SIG-M5 treated with dmso at 0.1 percent for 504 hours (cell line): ENCODE measurements at regions not wholly inside any gene's neighbourhood (a gene's known extent, or its start where the extent isn't known, plus 50 kb on each side); places are given as distances from the start of the nearest gene placed in this dataset.

Experiments used
- DNase-seq: peaks from one replicate; lab custom pipeline; 2025; ENCODE audit not compliant: unreplicated experiment; lab: John Stamatoyannopoulos, UW

DNA sequence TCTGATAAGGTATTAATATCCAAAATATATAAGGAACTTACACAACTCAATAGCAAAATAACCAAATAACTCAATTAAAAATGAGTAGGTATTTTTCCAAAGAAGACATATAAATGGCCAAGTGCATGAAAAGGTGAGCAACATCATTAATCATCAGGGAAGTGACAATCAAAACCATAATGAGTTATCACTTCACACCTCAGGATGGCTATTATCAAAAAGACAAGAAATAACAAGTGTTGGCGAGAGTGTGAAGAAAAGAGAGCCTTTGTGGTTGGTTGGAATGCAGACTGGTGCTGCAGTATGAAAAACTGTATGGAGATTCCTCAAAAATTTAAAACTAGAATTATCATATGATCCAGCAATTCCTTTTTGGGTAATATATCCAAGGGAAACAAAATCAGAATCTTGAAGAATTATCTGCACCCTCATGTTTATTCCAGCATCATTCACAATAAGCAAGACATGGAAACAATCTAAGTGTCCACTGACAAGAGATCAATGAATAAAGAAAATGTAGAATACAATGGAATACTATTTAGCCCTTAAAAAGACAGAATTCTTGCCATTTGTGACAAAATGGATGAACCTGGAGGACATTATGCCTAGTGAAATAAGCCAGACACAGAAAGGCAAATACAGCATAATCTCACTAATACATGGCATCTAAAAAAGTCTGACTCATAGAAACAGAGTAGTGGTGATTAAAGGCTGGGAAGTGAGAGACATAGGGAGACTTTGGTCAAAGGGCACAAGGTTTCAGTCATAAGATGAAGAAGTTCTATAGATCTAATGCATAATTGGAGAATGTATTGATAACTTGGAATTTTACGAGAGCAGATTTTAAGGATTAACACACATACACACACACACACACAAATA, 175.6 kb downstream of the FOXA2 start:
- no peak for DNase-seq

DNA sequence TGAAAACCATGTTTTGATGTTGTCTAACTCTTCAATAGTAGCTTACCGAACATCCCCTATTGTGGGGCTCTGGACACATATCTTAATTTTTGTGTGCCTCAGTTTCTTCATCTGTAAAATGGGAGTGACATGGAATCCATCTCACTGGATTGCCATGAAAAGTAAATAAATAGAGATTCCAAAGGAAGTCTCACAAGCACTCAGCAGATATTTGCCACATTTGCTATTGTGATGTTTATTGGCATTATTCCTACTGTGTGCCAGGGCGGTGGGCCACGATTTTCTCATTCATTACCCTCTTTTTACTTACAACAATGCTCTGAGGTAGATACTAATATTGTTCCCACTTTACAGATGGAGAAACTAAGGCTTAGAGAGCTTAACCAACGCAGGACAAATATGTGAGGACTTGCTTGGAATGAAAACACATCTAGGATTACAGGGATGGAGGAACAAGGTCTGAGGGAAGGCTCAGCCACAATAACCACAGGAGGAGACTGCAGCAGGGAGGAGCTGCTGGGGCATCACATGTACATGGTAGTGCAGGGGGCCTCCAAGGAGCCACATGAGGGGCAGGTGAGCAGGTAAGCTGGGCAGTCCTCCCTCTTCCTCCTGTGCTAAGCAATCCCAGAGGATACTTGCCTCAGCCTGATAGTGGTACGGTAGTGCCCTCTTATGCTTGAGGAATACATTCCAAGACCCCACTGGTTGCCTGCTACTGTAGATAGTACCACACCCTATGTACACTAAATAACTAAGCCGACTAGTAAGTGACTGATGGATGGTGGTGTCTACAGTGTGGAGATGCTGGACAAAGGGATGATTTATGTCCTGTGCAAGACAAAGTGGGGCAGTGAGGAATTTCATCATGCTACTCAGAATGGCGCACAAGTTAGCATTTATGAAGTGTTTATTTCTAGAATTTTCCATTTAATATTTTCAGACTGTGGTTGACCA, 176.9 kb downstream of the FOXA2 start:
- no peak for DNase-seq

DNA sequence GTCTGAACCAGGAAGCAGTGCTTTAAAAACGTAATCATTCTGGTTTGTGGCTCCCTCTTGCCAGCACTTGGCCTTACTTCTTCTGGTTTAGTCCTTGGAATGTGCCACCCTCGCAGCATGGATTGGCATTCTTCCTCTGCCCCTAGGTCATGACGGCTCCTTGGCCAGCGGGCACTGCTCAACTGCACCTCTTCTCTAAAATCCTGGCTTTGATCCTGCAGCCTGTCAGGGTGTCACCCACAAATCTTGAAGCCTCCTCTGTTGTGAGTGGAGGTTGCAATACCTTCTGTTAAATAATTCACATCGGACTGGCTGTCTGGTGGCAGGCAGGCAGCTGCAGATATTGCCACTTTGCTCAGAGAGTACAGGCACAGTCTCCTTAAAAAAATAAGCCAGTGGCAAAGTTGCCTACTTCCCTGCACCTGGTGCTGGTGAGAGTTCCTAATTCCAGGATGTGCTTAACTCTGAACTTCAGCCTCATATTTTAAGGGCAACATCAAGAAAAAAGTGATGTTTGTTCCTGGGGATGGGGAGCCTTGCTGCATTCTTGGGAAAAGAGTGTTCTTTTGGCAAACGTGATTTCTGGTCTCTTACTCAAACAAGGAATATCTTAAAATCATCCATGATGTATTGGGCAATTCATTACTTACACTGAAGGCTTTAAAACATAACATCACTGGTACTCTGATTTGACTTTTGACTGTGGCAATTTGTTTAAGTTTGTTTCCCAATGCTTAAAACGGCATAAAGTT, 179.8 kb downstream of the FOXA2 start:
- no peak for DNase-seq

DNA sequence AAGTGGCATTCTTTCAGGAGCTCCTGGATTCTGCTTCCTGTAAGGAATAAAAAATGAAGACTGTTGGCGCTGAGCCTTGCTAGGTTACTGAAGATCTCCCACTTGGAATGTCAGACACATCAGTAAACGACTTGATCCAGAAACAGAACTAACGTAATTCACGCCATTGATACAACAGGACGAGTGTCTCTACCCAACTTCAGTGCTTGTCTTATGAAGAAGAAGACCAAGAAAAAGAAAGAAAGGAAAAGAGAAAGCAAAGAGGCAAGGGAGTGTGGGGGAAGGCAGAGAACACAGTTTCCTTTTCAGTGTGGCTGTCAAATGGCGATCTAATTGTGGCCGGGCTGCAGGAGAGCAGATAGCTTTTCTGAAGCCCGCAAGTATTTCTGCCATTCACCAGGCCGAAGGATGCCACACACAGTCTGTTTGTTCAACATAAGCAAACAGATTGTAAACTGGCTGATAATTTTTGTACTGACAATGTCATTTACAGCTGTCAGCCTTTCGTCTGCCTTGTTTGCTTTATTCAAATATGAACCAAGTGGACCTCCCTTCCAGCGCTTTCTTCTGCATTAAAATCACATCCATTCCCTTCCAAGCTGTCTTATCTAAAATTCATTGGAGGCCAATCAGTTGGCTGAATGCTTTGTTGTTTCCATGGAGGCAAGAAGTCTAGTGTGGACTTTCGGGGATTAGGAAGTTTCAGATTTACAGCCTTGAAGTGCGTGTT, 180.6 kb downstream of the FOXA2 start:
- DNase-seq, result no peak

DNA sequence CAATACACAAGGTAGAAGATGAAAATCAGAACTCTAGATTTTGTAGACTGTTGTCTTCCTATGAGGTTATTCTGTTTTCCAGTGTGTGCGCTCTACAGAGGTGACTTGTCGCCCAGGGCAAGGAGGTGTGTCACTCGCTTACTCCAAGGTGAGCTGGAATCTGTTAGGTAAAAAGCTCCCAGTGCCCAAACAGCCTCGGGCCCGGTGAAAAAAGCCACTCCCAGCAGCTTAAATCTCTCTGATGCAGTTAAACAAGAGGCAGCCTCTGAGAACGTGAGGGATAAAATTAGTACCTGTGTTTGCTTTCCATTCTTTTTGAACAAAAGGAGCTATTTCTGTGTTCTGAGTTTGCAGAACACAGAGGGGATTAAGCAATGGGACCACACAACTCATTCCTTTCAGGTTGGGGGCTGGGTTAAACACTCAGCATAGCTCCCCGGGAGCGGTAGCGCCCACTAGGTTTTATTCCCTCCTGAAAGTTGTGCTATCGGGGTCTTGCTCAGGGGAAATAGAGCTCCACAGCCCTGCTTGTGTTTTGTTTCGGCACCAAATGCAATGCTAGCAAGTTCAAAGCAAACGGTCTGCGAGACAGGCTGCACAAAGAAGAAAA, 181.2 kb downstream of the FOXA2 start:
- no peak for DNase-seq

DNA sequence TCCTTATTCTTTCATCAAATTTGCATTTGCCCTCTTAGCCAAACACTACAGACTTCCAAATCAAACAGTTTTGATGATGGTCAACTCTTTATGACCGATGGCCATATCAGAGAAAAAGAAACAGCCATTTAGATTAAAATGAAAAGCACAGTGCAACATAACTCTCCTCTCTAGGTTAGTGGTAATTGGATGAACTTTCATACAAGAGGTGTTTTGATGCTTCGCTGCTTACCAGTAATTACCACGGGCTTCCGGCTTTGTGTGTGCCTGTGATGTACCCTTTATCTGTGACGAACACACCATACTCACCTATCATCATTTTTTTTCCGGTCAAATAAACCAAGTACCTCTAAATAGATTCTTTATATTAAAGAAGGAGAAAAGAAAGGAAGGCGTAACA, 181.8 kb downstream of the FOXA2 start:
- no peak for DNase-seq

DNA sequence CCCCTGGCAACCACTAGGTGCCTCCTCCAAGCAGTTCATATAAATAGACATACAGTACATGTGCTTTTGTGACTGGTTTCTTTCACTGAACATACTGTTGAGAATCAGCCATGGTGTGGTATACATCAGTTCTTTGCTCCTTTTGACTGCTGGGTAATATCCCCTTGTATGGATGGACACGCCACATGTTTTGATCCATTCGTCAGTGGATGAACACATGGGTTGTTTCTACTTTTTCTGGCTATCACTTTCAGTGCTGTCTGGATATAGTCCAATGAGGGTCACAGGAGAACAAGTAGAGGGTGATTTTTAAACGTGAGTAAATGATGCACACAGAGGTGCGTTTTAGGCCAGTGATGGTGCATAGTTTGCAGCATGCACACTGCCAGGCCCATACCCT, 183.9 kb downstream of the FOXA2 start:
- DNase-seq, result no peak

DNA sequence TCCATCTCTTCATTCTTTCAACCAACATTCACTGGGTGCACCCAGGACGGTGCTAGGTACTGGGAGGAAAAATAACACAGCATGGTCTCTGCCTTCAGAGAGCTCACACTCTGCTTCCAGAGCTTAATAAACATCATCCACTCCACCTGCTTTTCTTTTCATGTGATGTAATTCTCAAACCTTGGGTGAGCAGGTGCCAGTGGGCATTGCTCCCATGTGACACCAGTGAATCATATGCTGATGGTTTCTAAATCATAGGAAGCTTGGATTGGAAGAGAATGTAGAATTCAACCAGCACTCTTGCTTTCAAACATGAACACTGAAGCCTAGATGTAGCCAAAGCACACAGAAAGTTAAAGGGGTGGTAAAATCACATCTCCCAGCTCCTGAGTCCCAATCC, 189.8 kb downstream of the FOXA2 start:
- DNase-seq, result no peak

DNA sequence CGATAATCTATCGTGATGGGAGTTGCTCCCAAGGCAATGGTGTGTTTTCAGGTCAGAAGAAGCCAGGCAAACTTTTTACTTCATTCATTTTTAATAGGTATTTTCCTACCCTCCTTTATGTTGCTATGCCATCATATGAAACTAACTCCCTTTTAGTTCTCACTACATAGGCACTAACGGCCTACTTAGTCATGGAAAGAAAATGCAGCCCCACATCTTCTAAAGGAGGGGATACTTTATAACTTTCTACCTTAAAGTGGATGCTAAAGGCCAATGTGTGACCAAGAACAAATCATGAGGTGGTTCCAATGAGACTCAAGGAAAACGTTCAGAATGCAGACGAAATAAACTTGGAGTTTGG, 193.8 kb downstream of the FOXA2 start:
- no peak for DNase-seq

DNA sequence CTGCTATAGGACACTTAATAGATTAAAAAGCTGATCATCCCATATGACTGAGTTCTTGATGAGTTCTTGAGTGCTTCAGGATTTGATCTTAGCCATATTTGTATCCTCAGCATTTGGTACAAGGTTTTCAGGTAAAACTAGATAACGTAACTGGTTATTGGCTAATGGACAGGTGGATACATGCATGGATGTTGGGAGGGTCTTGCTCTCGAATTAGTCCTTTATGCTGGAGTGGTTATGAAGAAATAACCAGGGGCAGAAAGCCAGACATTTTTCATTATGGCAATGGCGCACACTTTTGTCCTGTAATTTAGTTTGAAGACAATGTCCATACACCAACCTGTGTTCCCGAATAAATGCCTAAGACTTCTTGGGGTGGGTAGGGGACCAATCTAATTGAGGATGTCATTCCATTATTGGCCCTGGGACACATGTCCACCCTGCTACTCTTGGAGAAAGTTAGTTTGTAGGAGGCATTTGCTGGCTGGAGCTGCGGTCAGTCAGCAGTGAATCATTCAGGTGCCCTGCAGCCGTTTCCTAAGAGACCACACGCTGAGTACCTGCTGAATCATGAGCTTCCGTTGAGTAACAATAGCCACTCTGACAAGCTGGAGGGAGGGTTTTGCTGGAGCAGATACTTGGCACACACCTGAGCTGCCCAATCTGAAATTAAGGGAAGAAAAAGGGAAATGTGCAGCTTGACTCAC, 194.4 kb downstream of the FOXA2 start:
- no peak for DNase-seq

DNA sequence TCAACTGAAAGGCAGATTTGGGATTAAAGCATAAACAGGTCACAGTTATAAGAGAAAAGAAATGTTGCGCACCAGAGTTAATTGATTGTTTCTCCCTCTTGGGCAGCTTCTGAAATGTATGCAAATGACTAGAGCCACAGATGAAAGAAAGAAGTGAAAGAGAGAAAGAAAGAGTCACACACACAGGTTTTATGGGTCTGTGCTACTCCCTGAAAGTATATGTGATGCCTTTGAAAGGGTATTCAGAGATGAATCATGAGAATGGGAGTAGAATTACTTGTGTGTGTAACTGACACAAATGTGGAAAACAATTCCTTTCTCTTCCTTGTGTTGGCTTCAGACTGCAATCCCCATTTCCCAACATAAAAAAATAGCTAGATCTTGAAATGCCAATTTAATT, 196.9 kb downstream of the FOXA2 start:
- DNase-seq, result no peak

DNA sequence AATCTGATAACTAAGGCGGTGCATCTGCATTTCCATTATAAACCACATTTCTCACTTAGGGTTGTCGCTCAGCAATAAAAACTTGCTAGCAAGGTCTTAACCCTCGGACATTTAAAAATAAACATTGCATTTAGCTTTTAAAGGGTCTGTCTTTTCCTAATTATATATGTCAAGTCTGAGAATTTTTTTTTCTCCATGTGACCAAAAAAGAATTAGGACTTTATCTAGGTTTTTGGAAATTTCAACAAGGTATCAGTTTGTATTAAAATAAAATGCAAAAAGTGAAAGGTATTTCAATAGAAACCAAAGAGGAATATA, 198.1 kb downstream of the FOXA2 start:
- DNase-seq, result no peak

DNA sequence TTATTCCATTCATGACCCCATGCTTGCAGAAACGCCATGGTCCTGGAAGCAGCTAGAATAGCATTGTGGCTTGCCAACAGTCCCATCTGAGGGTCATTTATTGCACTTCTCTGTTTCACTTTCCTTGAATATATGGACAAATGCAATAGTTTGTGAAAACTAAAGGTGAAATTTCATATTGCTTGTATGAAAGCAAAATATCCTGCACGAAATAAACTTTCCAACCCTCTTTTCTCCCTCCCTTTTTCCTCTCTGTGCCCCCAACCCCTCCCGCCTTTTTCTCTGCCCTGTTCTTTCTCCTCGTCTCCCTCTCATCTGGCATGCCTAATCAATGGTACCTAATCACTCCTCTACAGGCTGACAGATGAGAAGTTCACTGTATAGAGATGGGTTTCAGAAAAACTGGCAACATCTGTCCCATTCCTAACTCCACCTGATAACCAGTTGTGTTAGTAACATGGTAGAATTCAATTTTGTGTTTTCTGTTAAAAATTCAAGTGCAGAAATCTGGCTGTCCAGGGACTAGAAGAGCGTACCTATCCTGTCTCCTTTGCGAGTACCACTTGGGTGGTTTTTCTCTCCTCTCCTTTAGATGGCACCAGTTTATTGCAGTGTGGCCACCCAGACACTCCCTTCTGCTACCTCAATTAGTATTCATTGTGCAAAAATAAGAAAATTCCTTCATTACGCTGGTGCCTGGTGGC, 198.6 kb downstream of the FOXA2 start:
- DNase-seq, result peak; percentile 5

DNA sequence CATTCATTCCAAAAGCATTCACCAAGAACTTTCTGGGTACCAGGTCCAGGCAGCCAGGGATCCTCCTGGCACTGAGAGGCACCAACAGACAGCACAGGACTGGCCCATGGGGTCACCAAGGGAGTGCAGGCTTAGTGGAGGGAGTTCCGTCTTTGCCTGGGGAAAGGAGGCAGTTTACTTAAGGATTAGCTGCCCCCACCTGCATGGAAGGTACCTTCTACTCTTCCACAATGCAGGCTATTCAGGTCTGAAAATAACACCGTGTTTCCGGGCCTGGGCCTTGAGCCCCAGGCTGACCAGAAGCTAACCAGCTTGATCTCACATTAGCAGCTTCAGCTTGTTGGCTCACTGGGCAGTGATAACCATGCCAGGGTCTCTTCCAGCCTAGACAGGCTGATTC, 199.4 kb downstream of the FOXA2 start:
- no peak for DNase-seq

DNA sequence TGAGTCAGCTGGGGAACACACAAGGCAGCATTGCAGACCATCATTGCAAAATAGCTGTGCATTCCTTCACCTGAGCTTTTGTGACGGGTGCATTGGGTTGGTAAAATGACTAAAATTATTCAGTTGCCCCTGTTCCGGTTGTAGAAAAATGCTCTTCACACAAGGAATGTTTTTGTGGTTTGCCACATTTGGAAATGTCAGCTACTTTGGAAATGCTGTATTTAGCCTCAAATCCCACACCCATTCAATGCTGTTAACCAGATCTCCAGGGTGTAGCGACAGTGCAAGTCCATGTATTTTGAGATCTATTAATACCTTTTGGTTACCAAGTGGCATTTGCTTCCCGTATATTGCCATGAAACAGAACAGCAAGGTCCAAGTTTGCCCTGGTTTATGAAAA, 201.2 kb downstream of the FOXA2 start:
- no peak for DNase-seq

DNA sequence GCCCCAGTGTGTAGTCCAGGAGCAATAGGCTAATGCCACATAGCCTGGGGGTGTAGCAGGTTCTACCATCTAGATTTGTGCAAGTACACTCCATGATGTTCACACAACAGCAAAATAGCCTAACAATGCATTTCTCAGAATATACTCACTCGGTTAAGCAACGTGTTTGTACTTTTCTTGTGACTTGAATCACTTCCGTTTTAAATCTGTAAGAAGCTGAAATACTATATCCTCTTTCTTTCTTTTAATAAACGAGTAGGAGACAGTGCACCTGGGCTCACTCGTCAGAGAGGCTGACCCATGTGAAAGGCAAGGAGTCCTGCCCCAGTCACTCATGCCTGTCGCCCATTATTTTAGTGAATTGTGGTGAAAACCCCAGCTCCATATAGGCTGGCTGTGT, 201.6 kb downstream of the FOXA2 start:
- DNase-seq, result peak; percentile 20

DNA sequence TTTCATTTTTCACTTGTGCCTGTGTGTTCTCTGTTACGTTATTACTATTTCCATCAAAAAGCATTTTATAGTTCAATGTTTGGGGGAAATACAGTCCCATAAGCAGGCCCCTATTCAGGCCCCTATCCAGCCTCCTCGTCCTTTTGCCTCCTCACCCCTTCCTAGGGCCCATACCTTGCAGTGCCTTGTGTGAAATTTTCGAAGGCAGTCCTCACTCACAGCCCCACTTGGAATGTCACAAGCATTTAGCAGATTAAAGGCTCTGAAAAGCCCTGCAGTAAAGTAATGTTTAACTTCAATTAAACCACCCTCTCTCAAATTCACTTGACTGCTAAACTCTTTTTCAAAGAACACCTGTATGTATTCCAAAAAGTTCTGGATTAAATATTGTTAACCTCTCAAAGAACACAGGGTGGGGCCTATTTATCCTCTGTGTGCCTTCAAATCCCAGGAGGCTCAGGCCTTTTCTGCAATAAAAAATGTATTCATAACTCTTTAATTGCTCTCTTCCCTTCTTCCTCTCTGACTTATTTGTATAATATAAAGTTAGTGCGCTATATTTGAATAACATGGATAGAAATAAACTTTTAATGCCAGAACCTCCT, 202.5 kb downstream of the FOXA2 start:
- DNase-seq, result no peak

DNA sequence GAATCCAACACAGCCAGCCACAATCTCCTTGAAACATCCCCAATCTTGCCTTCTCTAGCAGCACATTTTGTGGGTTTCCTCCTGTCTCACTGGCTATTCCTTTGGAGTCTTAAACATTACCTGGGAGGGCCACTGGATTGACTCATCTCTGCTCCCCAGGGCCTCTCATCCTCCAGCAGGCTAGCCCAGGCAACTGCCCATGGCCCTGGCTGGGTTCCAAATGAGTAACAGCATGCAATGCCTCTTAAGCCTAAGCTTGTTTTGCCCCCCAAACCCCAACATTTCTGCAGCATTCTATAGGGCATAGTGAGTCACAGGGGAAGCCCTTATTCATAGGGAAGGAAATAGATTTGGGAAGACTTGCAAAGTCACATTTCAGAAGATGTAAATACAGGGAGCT, 204.9 kb downstream of the FOXA2 start:
- DNase-seq, result no peak
